ENCODE measurements at regions not wholly inside any gene's neighbourhood (a gene's known extent, or its start where the extent isn't known, plus 50 kb on each side); places are given as distances from the start of the nearest gene placed in this dataset.
A peak's percentile ranks its signal among the peaks of the same experiment; 100 is the strongest.

- no peak overlapping the region for H3K4me3 ChIP-seq
Observed at GRCh38 chr11:28836285-28837081, 728.3 kb downstream of the METTL15 start.

GRCh38 chr11:28835790-28836189 is 727.6 kb downstream of the METTL15 start:
- Histone ChIP-seq H3K36me3 (peaks cover 11% of the 10 kb centered on the region), H3K4me3 (no peak overlapping the region), H3K27me3 (no peaks in the 10 kb centered on the region), H3K9me3 (peaks cover 3% of the 10 kb centered on the region; the same call in 1 of the 2 replicates)
- peak; percentile 55 for DNase-seq

More at GRCh38 chr11:28836285-28837081, 728.3 kb downstream of the METTL15 start:
- peak; percentile 90 for DNase-seq
- peaks cover 11% of the 10 kb centered on the region for H3K36me3 ChIP-seq
- peaks cover 2% of the 10 kb centered on the region; the same call in 1 of the 2 replicates for H3K9me3 ChIP-seq
- no peaks in the 10 kb centered on the region for H3K27me3 ChIP-seq

GRCh38 chr11:28835317-28835716 is 727.1 kb downstream of the METTL15 start:
- Histone ChIP-seq H3K36me3 (peaks cover 16% of the 10 kb centered on the region), H3K27me3 (no peaks in the 10 kb centered on the region), H3K9me3 (peaks cover 3% of the 10 kb centered on the region; the same call in 1 of the 2 replicates), H3K4me3 (no peak overlapping the region)
- DNase-seq = no peak

- Histone ChIP-seq H3K36me3 (peaks cover 19% of the 10 kb centered on the region), H3K27me3 (no peaks in the 10 kb centered on the region), H3K9me3 (peaks cover 4% of the 10 kb centered on the region), H3K4me3 (no peak overlapping the region)
- DNase-seq = peak; percentile 73
Observed at GRCh38 chr11:28834877-28835276, 726.7 kb downstream of the METTL15 start.

- DNase-seq = peak; percentile 55
- Histone ChIP-seq H3K9me3 (peaks cover 13% of the 10 kb centered on the region), H3K36me3 (peaks cover 28% of the 10 kb centered on the region), H3K27me3 (no peaks in the 10 kb centered on the region), H3K4me3 (no peak overlapping the region)
Observed at GRCh38 chr11:28833670-28834069, 725.5 kb downstream of the METTL15 start.

GRCh38 chr11:28833169-28833568 is 725.0 kb downstream of the METTL15 start:
- Histone ChIP-seq H3K27me3 (no peaks in the 10 kb centered on the region), H3K4me3 (no peak overlapping the region), H3K36me3 (peaks cover 28% of the 10 kb centered on the region), H3K9me3 (peaks cover 13% of the 10 kb centered on the region)
- no peak for DNase-seq

GRCh38 chr11:28826807-28827206 is 718.6 kb downstream of the METTL15 start:
- no peaks in the 10 kb centered on the region for H3K27me3 ChIP-seq
- no peak overlapping the region for H3K4me3 ChIP-seq
- H3K36me3 ChIP-seq = peaks cover 31% of the 10 kb centered on the region
- no peak for DNase-seq
- peaks cover 33% of the 10 kb centered on the region for H3K9me3 ChIP-seq

GRCh38 chr11:28822576-28822975 is 714.4 kb downstream of the METTL15 start:
- peaks cover 8% of the 10 kb centered on the region; the same call in 1 of the 2 replicates for H3K36me3 ChIP-seq
- H3K4me3 ChIP-seq = no peak overlapping the region
- H3K9me3 ChIP-seq = peaks cover 20% of the 10 kb centered on the region
- no peaks in the 10 kb centered on the region for H3K27me3 ChIP-seq
- DNase-seq = no peak

- Histone ChIP-seq H3K27me3 (no peaks in the 10 kb centered on the region), H3K36me3 (peaks cover 3% of the 10 kb centered on the region; the same call in 1 of the 2 replicates), H3K9me3 (peaks cover 7% of the 10 kb centered on the region), H3K4me3 (no peak overlapping the region)
- DNase-seq = no peak
Observed at GRCh38 chr11:28820296-28820989, 712.3 kb downstream of the METTL15 start.

- Histone ChIP-seq H3K9me3 (peaks cover 13% of the 10 kb centered on the region), H3K36me3 (peaks cover 9% of the 10 kb centered on the region; the same call in 1 of the 2 replicates), H3K4me3 (no peak overlapping the region), H3K27me3 (no peaks in the 10 kb centered on the region)
- DNase-seq = no peak
Observed at GRCh38 chr11:28819741-28820140, 711.6 kb downstream of the METTL15 start.

GRCh38 chr11:28815110-28815509 is 706.9 kb downstream of the METTL15 start:
- Histone ChIP-seq H3K36me3 (peaks cover 9% of the 10 kb centered on the region; the same call in 1 of the 2 replicates), H3K27me3 (no peaks in the 10 kb centered on the region), H3K9me3 (peaks cover 11% of the 10 kb centered on the region), H3K4me3 (no peak overlapping the region)
- no peak for DNase-seq

- no peaks in the 10 kb centered on the region for H3K27me3 ChIP-seq
- H3K4me3 ChIP-seq = no peak overlapping the region
- no peaks in the 10 kb centered on the region; the same call in 1 of the 2 replicates for H3K9me3 ChIP-seq
- no peaks in the 10 kb centered on the region for H3K36me3 ChIP-seq
- DNase-seq = no peak
Observed at GRCh38 chr11:28808771-28809170, 700.6 kb downstream of the METTL15 start.

GRCh38 chr11:28799316-28799715 is 691.1 kb downstream of the METTL15 start:
- DNase-seq = no peak
- Histone ChIP-seq H3K4me3 (no peak overlapping the region), H3K27me3 (no peaks in the 10 kb centered on the region), H3K36me3 (no peaks in the 10 kb centered on the region), H3K9me3 (no peaks in the 10 kb centered on the region; the same call in 1 of the 2 replicates)

- H3K27me3 ChIP-seq = no peaks in the 10 kb centered on the region
- H3K36me3 ChIP-seq = no peaks in the 10 kb centered on the region
- no peak overlapping the region for H3K4me3 ChIP-seq
- DNase-seq = no peak
- peaks cover 2% of the 10 kb centered on the region for H3K9me3 ChIP-seq
Observed at GRCh38 chr11:28798286-28798685, 690.1 kb downstream of the METTL15 start.

GRCh38 chr11:28797536-28797935 is 689.3 kb downstream of the METTL15 start:
- H3K4me3 ChIP-seq = no peak overlapping the region
- no peak for DNase-seq
- peaks cover 2% of the 10 kb centered on the region for H3K9me3 ChIP-seq
- no peaks in the 10 kb centered on the region for H3K36me3 ChIP-seq
- H3K27me3 ChIP-seq = no peaks in the 10 kb centered on the region

- peaks cover 20% of the 10 kb centered on the region for H3K9me3 ChIP-seq
- H3K36me3 ChIP-seq = no peaks in the 10 kb centered on the region; the same call in 1 of the 2 replicates
- no peaks in the 10 kb centered on the region for H3K27me3 ChIP-seq
- no peak for DNase-seq
- no peak overlapping the region for H3K4me3 ChIP-seq
Observed at GRCh38 chr11:28794405-28794804, 686.2 kb downstream of the METTL15 start.

- Histone ChIP-seq H3K4me3 (no peak overlapping the region), H3K27me3 (no peaks in the 10 kb centered on the region), H3K36me3 (no peaks in the 10 kb centered on the region; the same call in 1 of the 2 replicates), H3K9me3 (peaks cover 21% of the 10 kb centered on the region)
- DNase-seq = no peak
Observed at GRCh38 chr11:28793282-28793738, 685.1 kb downstream of the METTL15 start.
